Liver (tissue), 8 donors: ENCODE measurements at regions not wholly inside any gene's neighbourhood (a gene's known extent, or its start where the extent isn't known, plus 50 kb on each side); places are given as distances from the start of the nearest gene placed in this dataset.

ENCODE experiments used
- DNase-seq: peaks from one replicate; pipeline ENCODE4 v3.0.0-alpha.2; 2017; ENCODE audit warnings: low spot score
- H3K27ac ChIP-seq, 2 donors: one replicate each; pipeline ENCODE4 v1.7.0; 2013; ENCODE audit warnings: inconsistent platforms in 2 of 2, low read length in 2 of 2, control low read depth in 1 of 2, low read depth in 1 of 2, mild to moderate bottlenecking in 1 of 2
- H3K27me3 ChIP-seq, 4 donors: one replicate each; pipeline versions ENCODE4 v1.6.1 to v1.7.0; 2013; ENCODE audit warnings: low read length in 3 of 4, inconsistent platforms in 1 of 4, mild to moderate bottlenecking in 1 of 4, moderate library complexity in 1 of 4; ENCODE audit not compliant: control insufficient read depth in 4 of 4, insufficient read depth in 4 of 4
- H3K36me3 ChIP-seq, 4 donors: one replicate each; pipeline versions ENCODE4 v1.6.1 to v1.7.0; 2013; ENCODE audit warnings: low read length in 3 of 4, mild to moderate bottlenecking in 3 of 4, low read depth in 1 of 4, moderate library complexity in 1 of 4; ENCODE audit not compliant: control insufficient read depth in 4 of 4, insufficient read depth in 3 of 4
- H3K4me1 ChIP-seq, 4 donors: one replicate each; pipeline versions ENCODE4 v1.6.1 to v1.7.0; 2013; ENCODE audit warnings: low read length in 3 of 4, mild to moderate bottlenecking in 3 of 4, moderate library complexity in 1 of 4; ENCODE audit not compliant: control insufficient read depth in 4 of 4, insufficient read depth in 4 of 4
- H3K4me3 ChIP-seq, 3 donors: one replicate each; pipeline versions ENCODE4 v1.6.1 to v1.7.0; 2013; ENCODE audit warnings: low read length in 3 of 3, control low read depth in 1 of 3, low read depth in 1 of 3, mild to moderate bottlenecking in 1 of 3
- H3K9ac ChIP-seq, 2 donors: one replicate each; pipeline ENCODE4 v1.7.0; 2013; ENCODE audit warnings: low read length in 2 of 2, mild to moderate bottlenecking in 2 of 2, moderate library complexity in 2 of 2, control low read depth in 1 of 2, low read depth in 1 of 2
- H3K9me3 ChIP-seq, 4 donors: one replicate each; pipeline versions ENCODE4 v1.6.1 to v1.7.0; 2013; ENCODE audit warnings: low read length in 3 of 4; ENCODE audit not compliant: control insufficient read depth in 4 of 4
- EGR1 ChIP-seq, 2 donors: IDR thresholded peaks; 2 replicates each; pipeline ENCODE4 v1.6.1; 2016 to 2018; ENCODE audit warnings: antibody characterized with exemption in 2 of 2, low read depth in 2 of 2
- FOXA1 ChIP-seq: IDR thresholded peaks from 2 replicates; pipeline ENCODE4 v1.6.1; 2016; ENCODE audit warnings: antibody characterized with exemption
- FOXA2 ChIP-seq: IDR thresholded peaks from 2 replicates; pipeline ENCODE4 v1.6.1; 2016; ENCODE audit warnings: antibody characterized with exemption
- GABPA ChIP-seq, 2 donors: IDR thresholded peaks in 1 of 2; conservative IDR thresholded peaks in 1 of 2; 2 replicates each; pipeline ENCODE4 v1.6.1; 2016; ENCODE audit warnings: antibody characterized with exemption in 2 of 2, mild to moderate bottlenecking in 1 of 2, moderate library complexity in 1 of 2
- HNF4A ChIP-seq, 2 donors: conservative IDR thresholded peaks; 2 replicates each; pipeline ENCODE4 v1.6.1; 2016; ENCODE audit warnings: antibody characterized with exemption in 2 of 2, mild to moderate bottlenecking in 2 of 2
- HNF4G ChIP-seq: IDR thresholded peaks from 2 replicates; pipeline ENCODE4 v1.6.1; 2016; ENCODE audit warnings: antibody characterized with exemption
- JUND ChIP-seq, 2 donors: IDR thresholded peaks; 2 replicates each; pipeline ENCODE4 v1.6.1; 2016; ENCODE audit warnings: antibody characterized with exemption in 2 of 2
- NR2F2 ChIP-seq: IDR thresholded peaks from 2 replicates; pipeline ENCODE4 v1.6.1; 2016; ENCODE audit warnings: antibody characterized with exemption
- RAD21 ChIP-seq, 2 donors: IDR thresholded peaks; 2 replicates each; pipeline ENCODE4 v1.6.1; 2016; ENCODE audit warnings: antibody characterized with exemption in 2 of 2, mild to moderate bottlenecking in 2 of 2
- RXRA ChIP-seq, 2 donors: IDR thresholded peaks; 2 replicates each; pipeline ENCODE4 v1.6.1; 2017 to 2018; ENCODE audit warnings: antibody characterized with exemption in 2 of 2, mild to moderate bottlenecking in 1 of 2
- SP1 ChIP-seq: IDR thresholded peaks from 2 replicates; pipeline ENCODE4 v1.6.1; 2018; ENCODE audit warnings: antibody characterized with exemption, mild to moderate bottlenecking
- TAF1 ChIP-seq: conservative IDR thresholded peaks from 2 replicates; pipeline ENCODE4 v1.6.1; 2016; ENCODE audit warnings: antibody characterized with exemption, mild to moderate bottlenecking
- YY1 ChIP-seq: IDR thresholded peaks from 2 replicates; pipeline ENCODE4 v1.6.1; 2016; ENCODE audit warnings: antibody characterized with exemption, mild to moderate bottlenecking
- ZBTB33 ChIP-seq: IDR thresholded peaks from 2 replicates; pipeline ENCODE4 v1.6.1; 2016; ENCODE audit warnings: antibody characterized with exemption
- WGBS: extraction: QIAGEN DNeasy Blood & Tissue Kit; methylation state at CpG from one replicate; pipeline ENCODE4 v1.1.7; 2013; 5-methylcytosine and 5-hydroxymethylcytosine counted together
- TF ChIP-seq, protein P1 (sequence below): IDR thresholded peaks from 2 replicates; pipeline ENCODE4 v1.6.1; 2016; ENCODE audit warnings: antibody characterized with exemption
- TF ChIP-seq, protein P2 (sequence below): IDR thresholded peaks from 2 replicates; pipeline ENCODE4 v1.6.1; 2016; ENCODE audit warnings: antibody characterized with exemption
- TF ChIP-seq, protein P3 (sequence below): IDR thresholded peaks from 2 replicates; pipeline ENCODE4 v1.6.1; 2016; ENCODE audit warnings: antibody characterized with exemption, mild to moderate bottlenecking
- TF ChIP-seq, protein P4 (sequence below): fragments of 150-350 bp; IDR thresholded peaks from 2 replicates; pipeline ENCODE4 v1.5.1; 2017; ENCODE audit warnings: improper control_type of control experiment, low read depth, low read length; ENCODE audit not compliant: missing input control
- donor health status: healthy.
- donor health status: healthy.
- donor health status: healthy.
- donor health status: healthy.
- donor health status: healthy.

DNA sequence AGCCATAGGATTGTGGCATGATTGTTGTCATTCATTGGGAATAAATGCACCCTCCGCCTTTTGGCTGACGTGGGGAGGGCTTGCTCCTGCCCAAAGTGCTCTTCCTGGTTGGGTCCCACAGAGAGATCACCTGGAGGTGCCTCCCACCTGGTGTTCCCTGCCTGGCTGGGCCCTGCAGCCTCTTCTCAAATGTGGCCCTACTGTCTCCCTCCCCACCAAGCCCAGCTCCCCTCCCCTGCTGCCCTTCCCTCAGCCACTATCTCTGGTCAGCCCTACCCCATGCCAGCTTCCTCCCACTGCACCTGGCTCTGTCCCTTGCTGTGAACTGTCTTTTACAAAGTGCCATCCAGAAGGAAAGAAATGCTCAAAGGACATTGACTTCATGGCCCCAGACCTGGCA is 173.4 kb downstream of the GLI2 start:
- H3K36me3 ChIP-seq, result no peaks in the 10 kb centered on the region
- no peak overlapping the region for H3K27ac ChIP-seq
- no peak overlapping the region for H3K9ac ChIP-seq
- 85% methylated on average over 2 of the region's 2 CpGs for WGBS
- no peak for DNase-seq
- TF ChIP-seq RXRA (IDR thresholded peaks at IDR 0.05) (no peak), RAD21 (IDR thresholded peaks at IDR 0.05) (no peak), FOXA2 (no peak), EGR1 (IDR thresholded peaks at IDR 0.05; ENCODE audit: low read depth in 2 of 2) (no peak), NR2F2 (no peak), GABPA (IDR thresholded peaks at IDR 0.05 in 1 of 2, conservative IDR thresholded peaks at IDR 0.05 in 1 of 2) (no peak), JUND (IDR thresholded peaks at IDR 0.05) (no peak), ZBTB33 (no peak), FOXA1 (no peak), TAF1 (no peak), YY1 (no peak), SP1 (no peak), HNF4G (no peak), HNF4A (conservative IDR thresholded peaks at IDR 0.05) (no peak)
- TF ChIP-seq, protein P1, sequence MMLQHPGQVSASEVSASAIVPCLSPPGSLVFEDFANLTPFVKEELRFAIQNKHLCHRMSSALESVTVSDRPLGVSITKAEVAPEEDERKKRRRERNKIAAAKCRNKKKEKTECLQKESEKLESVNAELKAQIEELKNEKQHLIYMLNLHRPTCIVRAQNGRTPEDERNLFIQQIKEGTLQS, result no peak
- TF ChIP-seq, protein P2, sequence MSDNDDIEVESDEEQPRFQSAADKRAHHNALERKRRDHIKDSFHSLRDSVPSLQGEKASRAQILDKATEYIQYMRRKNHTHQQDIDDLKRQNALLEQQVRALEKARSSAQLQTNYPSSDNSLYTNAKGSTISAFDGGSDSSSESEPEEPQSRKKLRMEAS, result no peak
- TF ChIP-seq, protein P3, sequence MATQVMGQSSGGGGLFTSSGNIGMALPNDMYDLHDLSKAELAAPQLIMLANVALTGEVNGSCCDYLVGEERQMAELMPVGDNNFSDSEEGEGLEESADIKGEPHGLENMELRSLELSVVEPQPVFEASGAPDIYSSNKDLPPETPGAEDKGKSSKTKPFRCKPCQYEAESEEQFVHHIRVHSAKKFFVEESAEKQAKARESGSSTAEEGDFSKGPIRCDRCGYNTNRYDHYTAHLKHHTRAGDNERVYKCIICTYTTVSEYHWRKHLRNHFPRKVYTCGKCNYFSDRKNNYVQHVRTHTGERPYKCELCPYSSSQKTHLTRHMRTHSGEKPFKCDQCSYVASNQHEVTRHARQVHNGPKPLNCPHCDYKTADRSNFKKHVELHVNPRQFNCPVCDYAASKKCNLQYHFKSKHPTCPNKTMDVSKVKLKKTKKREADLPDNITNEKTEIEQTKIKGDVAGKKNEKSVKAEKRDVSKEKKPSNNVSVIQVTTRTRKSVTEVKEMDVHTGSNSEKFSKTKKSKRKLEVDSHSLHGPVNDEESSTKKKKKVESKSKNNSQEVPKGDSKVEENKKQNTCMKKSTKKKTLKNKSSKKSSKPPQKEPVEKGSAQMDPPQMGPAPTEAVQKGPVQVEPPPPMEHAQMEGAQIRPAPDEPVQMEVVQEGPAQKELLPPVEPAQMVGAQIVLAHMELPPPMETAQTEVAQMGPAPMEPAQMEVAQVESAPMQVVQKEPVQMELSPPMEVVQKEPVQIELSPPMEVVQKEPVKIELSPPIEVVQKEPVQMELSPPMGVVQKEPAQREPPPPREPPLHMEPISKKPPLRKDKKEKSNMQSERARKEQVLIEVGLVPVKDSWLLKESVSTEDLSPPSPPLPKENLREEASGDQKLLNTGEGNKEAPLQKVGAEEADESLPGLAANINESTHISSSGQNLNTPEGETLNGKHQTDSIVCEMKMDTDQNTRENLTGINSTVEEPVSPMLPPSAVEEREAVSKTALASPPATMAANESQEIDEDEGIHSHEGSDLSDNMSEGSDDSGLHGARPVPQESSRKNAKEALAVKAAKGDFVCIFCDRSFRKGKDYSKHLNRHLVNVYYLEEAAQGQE, result no peak
- TF ChIP-seq, protein P4, sequence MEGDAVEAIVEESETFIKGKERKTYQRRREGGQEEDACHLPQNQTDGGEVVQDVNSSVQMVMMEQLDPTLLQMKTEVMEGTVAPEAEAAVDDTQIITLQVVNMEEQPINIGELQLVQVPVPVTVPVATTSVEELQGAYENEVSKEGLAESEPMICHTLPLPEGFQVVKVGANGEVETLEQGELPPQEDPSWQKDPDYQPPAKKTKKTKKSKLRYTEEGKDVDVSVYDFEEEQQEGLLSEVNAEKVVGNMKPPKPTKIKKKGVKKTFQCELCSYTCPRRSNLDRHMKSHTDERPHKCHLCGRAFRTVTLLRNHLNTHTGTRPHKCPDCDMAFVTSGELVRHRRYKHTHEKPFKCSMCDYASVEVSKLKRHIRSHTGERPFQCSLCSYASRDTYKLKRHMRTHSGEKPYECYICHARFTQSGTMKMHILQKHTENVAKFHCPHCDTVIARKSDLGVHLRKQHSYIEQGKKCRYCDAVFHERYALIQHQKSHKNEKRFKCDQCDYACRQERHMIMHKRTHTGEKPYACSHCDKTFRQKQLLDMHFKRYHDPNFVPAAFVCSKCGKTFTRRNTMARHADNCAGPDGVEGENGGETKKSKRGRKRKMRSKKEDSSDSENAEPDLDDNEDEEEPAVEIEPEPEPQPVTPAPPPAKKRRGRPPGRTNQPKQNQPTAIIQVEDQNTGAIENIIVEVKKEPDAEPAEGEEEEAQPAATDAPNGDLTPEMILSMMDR, result no peak
- H3K27me3 ChIP-seq, result no peaks in the 10 kb centered on the region
- no peak overlapping the region for H3K4me3 ChIP-seq
- no peaks in the 10 kb centered on the region for H3K4me1 ChIP-seq
- H3K9me3 ChIP-seq, result no peaks in the 10 kb centered on the region
